GM12892 (cell line): ENCODE measurements at regions not wholly inside any gene's neighbourhood (a gene's known extent, or its start where the extent isn't known, plus 50 kb on each side); places are given as distances from the start of the nearest gene placed in this dataset.

ENCODE experiments used
- DNase-seq: peaks from one replicate; pipeline ENCODE4 v3.0.0; 2011; ENCODE audit not compliant: insufficient read length
- FAIRE-seq: peaks from 2 replicates; lab custom pipeline; 2011; peaks lifted over from hg19 to GRCh38; lab: Jason Lieb, UNC
- POLR2A ChIP-seq: IDR thresholded peaks from 2 replicates; pipeline ENCODE4 v1.6.1; 2011; ENCODE audit warnings: low read depth, low read length, control low read depth
- POLR2AphosphoS5 ChIP-seq: IDR thresholded peaks from 2 replicates; pipeline ENCODE4 v1.6.1; 2011; ENCODE audit warnings: low read depth, low read length, control low read depth
- TAF1 ChIP-seq: IDR thresholded peaks from 2 replicates; pipeline ENCODE4 v1.6.1; 2011; ENCODE audit warnings: low read depth, mild to moderate bottlenecking, control low read depth, low read length, borderline replicate concordance

- DNase-seq (no peak), FAIRE-seq (no peak)
- TF ChIP-seq POLR2A = no peak
- TF ChIP-seq POLR2AphosphoS5 = no peak
- TF ChIP-seq TAF1 = no peak
These were observed 818.1 kb upstream of the TMEM132C start for GRCh38 chr12:127448906-127449305.

- TF ChIP-seq POLR2AphosphoS5 (no peak), TAF1 (no peak), POLR2A (no peak)
- DNase-seq (no peak), FAIRE-seq (no peak)
These were observed 816.1 kb upstream of the TMEM132C start for GRCh38 chr12:127450826-127451225.

DNA sequence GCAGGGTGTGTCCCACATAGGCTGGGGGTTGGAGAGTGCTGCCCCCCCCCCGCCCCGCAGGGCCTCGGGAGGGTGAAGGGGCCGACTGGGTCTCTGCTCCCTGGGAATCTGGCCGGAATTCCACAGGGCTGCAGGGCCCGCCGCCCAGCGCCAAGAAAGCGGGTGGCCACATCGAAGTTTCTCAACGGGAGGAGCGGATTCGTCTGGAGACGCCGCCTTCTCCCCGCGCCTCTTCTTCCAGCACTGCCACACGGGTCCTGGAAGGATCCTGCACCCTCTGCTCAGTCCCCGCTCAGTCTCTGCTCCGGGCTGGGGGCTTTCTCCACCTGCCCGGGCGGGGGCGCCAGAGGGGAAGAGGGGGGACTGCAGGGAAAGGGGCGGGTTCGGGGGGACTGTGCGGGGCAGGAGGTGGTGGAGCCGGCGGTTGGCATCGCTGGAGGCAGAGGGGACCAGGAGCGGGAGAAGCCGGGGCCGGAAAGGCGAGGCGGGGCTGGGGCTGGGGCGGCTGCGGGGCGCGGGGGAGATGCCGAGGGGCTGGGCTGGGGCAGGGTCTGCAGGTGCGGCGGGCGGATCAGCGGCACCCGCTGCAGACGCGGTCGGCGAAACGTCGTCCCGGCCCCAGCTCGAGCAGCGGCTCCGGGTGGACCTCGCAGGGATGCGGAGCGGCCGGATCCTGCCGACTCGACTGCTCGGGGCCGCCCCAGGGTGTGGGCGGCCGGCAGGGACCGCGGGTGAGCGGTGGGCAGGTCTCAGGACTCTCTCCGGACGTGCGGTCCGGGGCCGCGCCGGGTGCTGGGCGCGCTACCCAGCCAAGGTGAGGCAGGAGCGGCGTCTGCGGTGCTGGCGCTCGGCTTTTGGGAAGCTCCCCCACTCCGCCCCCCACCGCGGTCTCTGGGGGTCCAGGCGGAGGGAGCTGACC lies 811.4 kb upstream of the TMEM132C start:
- no peak for FAIRE-seq
- no peak for DNase-seq
- TF ChIP-seq TAF1 (no peak), POLR2AphosphoS5 (no peak), POLR2A (no peak)

- FAIRE-seq (no peak), DNase-seq (no peak)
- TF ChIP-seq POLR2A = no peak
These were observed 809.2 kb upstream of the TMEM132C start for GRCh38 chr12:127457726-127458125.

DNA sequence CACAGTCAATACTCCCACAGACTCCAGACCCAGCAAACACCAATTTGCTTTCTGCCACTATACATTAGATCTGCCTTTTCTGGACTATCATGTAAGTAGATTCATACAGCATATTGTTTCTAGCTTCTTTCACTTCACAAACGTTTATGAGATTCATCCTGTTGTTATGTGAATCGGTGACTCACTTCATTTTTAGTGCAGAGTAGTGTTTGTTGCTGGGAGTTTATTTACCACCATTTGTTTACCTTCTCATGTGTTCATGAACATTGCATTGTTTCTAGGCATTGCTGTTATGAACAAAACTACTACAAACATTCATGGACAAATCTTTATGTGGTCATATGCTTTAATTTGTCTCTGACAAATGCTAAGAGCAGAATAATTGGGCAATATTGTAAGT lies 807.8 kb upstream of the TMEM132C start:
- DNase-seq = no peak
- FAIRE-seq = no peak
- TF ChIP-seq POLR2AphosphoS5 (no peak), POLR2A (no peak), TAF1 (no peak)

DNA sequence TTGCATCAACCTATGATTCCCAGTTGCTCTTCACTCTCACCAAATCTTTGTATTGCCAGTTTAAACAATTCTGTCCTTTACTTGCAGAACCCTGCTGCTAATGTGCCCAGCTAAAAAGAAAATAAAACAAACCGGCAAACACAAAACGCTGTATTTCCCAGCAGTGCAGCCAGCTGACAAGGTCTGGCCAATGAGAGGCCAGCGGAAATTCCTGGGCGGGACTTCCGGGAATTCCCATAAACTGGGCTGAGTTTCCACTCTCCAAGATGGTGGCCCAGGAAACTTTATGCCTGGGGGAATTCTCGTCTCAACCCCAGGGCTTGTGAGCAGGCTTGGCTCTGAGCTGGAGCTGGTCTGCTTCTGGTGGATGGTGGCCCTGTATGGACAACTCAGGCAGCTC lies 807.3 kb upstream of the TMEM132C start:
- TF ChIP-seq POLR2AphosphoS5 = no peak
- no peak for DNase-seq

GRCh38 chr12:127463237-127463636 lies 803.7 kb upstream of the TMEM132C start:
- DNase-seq = no peak
- FAIRE-seq = no peak
- TF ChIP-seq POLR2AphosphoS5 = no peak
- TF ChIP-seq TAF1 = no peak
- TF ChIP-seq POLR2A = no peak

More for the DNA sequence above, 807.3 kb upstream of the TMEM132C start:
- FAIRE-seq = no peak

DNA sequence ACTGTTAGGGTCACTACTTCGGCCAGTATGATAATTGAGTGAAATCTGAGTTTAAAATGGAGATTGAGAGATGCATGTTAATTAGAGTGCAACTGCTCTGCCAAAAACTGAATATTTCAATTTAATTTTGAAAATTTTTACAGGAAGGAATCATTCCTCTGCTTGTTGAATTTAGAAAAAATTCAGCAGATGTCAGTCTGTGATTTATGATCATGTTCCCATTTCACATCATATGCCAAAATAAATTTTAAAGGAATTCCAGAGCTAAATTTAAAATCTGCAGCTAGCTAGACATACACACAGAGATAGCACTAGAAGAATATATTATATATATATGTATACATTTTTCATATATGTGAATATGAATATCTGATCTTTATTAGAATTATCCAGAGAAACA lies 797.6 kb upstream of the TMEM132C start:
- DNase-seq (no peak), FAIRE-seq (no peak)
- TF ChIP-seq TAF1 = no peak
- TF ChIP-seq POLR2AphosphoS5 = no peak
- TF ChIP-seq POLR2A = no peak

DNA sequence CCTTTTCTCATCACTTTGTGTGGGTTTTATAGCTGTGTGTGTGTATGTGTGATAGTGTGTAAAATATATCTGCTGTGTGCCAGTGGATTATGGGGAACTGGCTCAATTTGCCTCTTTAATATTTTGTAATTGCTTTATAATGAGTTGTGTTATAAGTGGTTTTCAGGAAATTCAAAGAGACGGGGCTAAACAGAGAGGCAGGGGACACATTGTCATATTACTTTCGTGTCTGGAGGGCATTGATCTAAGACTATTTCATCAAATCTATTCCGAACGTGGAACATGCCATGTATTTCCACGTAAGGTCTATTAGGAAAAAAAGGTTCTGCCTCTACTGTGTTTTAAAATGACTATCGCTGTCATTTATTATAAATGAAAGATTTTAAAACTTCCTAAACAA lies 793.2 kb upstream of the TMEM132C start:
- DNase-seq (no peak), FAIRE-seq (no peak)
- TF ChIP-seq POLR2AphosphoS5 = no peak
- no peak for TF ChIP-seq POLR2A
- no peak for TF ChIP-seq TAF1

DNA sequence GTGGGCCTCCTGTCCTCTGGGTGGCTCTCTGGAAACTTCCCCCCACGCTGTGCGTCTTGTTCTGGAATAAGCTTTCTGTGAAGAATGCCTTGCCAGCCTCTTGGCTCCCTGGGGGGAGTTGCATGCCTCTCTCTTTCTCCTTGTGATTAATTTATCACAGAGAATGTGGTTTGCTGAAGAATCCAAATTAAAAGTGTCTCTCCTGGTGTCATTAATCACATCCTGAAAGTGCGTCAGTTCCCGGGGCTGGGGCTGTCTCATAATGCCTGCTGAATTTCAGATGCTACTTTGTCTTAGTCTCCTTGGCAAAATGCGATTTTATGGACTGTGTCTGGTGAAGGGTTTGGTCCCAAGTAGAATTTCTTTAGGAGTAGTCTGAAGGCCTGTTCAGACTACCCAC lies 787.7 kb upstream of the TMEM132C start:
- TF ChIP-seq POLR2A (no peak), POLR2AphosphoS5 (no peak), TAF1 (no peak)
- DNase-seq = no peak
- FAIRE-seq = no peak

DNA sequence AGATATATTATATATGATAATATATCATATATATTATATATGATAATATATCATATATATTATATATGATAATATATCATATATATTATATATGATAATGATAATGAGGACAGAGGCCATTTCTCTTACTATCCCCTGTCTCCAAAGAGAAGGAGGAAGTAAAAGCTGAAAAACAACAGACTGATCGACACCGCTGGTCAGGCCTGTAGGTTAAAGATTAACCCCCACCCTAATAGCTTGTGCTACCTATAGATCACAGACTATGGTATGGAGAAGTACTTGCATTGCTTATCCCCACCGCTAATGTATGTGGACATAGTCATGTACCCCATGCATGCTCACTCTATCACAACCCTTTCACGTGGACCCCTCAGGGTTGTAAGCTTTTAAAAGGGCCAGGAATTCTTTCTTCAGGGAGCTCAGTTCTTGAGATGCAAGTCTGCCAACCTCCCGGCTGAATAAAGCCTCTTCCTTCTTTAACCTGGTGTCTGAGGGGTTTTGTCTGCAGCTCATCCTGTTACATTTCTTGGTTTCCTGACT lies 786.1 kb upstream of the TMEM132C start:
- TF ChIP-seq TAF1 (no peak), POLR2AphosphoS5 (no peak), POLR2A (no peak)
- DNase-seq (no peak), FAIRE-seq (no peak)

GRCh38 chr12:127482950-127483349 lies 784.0 kb upstream of the TMEM132C start:
- no peak for TF ChIP-seq POLR2A
- no peak for TF ChIP-seq TAF1
- no peak for TF ChIP-seq POLR2AphosphoS5
- DNase-seq = no peak
- no peak for FAIRE-seq
